ENCODE measurements at regions not wholly inside any gene's neighbourhood (a gene's known extent, or its start where the extent isn't known, plus 50 kb on each side); places are given as distances from the start of the nearest gene placed in this dataset.
A peak's percentile ranks its signal among the peaks of the same experiment; 100 is the strongest.

DNA sequence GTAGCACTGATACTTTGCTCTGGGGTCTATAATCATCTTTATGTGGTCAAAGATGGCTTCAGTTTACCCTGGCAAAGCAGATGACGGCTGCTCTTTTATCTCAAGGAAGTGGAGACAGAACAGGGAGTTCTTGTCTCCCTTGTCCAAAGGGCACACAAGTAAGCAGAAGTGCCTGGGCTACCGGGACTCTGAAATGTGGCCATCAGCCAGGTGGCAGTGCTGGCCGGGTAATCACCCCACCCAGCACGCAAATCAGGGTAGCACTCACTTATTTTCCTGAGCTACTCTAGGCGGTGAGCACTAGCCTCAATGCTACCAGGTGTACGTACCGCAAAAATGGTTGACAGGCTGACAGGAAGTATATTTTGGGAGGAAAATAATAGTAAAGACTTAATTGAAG is 119.7 kb upstream of the ETAA1 start:
- no peak for DNase-seq (ENCODE audit: low spot score)
- FAIRE-seq: no peak

DNA sequence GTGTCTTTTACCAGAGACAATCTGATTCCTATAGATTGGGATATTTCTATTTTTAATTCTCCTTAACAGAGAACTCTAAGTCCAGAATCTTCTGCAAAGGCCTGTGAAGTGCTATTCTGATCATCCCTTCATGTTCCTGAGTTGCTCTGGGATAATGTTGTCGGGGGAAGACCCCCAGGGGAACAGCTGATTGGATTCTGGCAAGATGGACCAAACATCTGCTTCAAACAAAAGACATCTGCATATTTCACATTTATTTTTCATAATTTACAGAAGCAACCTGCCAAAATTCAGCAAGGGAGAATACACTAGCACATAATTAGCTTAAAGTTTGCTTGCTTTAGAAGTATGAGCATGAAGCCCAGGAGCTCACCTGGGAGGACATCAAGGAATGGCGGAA is 116.0 kb upstream of the ETAA1 start:
- FAIRE-seq (no peak), DNase-seq (ENCODE audit: low spot score) (no peak)

- DNase-seq (ENCODE audit: low spot score) (no peak), FAIRE-seq (no peak)
These were observed 113.5 kb upstream of the ETAA1 start for GRCh38 chr2:67283641-67284040.

DNA sequence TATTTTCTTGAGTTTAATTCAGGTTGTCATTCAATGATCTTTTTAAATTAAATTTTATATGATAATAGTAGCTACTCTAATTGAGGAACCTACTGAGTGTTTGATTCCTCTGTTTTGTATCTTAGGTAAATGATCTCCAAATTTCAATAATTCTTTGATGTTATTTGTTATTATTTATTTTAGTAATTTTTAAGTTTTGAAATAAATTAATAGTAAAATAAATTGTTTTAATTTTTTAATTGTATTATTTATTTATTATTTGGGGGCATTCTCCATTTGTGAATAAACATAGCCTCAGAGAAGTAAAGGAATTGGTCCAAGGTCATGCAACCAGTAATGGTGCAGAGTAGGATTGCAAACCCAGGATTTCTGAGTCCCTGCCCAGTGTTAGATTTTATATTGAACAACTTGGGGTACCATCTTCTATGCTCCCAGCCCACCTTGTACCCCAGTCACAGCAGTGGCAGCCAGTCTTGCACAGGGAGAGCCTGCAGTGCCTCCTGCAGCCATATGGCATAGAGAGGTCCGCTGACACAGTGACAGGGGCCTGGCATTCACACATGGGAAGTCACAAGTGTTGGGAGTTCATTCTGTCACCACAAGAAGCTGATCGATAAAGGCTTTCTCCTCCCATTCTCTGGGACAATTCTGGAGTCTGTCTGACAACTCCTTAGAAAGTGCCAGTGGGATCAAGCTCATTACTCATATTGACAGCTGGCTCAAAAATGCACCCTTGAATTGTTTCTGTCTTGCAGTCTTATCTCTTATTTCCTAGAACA is 110.0 kb upstream of the ETAA1 start:
- DNase-seq (ENCODE audit: low spot score) (no peak), FAIRE-seq (peak; percentile 43)

DNA sequence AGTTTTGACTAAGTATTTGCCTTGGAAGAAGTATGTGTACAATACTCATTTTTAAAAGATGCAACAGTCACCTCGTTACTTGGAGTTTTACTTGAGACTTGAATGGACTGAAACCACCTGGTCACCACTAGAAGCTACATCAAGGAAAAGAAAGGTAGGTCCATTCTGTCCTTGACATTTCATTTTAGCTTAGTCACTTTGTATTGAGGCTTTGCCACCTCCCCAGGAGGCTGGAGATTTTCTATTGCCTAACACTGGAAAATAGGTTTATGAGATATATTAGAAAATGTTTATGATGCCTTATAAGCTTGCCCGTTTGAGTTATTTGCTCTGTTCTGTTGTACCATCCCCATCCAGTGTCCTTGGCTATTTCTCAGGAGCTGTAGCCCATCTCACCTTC is 107.9 kb upstream of the ETAA1 start:
- FAIRE-seq (no peak), DNase-seq (ENCODE audit: low spot score) (peak; percentile 37)

DNA sequence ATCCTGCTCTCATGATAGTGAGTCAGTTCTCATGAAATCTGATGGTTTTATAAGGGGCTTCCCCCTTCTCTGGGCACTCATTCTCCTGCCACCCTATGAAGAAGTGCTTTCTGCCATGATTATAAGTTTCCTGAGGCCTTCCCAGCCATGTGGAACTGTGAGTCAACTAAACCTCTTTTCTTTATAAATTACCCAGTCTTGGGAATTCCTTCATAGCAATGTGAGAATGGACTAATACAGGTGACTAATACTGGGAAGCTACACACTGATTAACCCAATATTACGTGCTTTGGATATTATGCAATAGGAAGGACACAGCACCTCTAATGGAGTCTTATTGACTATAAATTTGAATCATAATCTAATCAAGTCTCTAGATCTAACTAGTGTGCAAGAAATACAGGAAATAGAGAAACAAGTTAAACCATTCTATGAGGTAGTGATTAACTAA is 107.2 kb upstream of the ETAA1 start:
- DNase-seq (ENCODE audit: low spot score): peak; percentile 98
- FAIRE-seq: peak; percentile 99

GRCh38 chr2:67290451-67291290 is 106.5 kb upstream of the ETAA1 start:
- no peak for FAIRE-seq

GRCh38 chr2:67294218-67294617 is 102.9 kb upstream of the ETAA1 start:
- FAIRE-seq (no peak), DNase-seq (ENCODE audit: low spot score) (no peak)

More at GRCh38 chr2:67290451-67291290, 106.5 kb upstream of the ETAA1 start:
- DNase-seq (ENCODE audit: low spot score): peak; percentile 97

GRCh38 chr2:67295406-67295805 is 101.7 kb upstream of the ETAA1 start:
- no peak for FAIRE-seq
- no peak for DNase-seq (ENCODE audit: low spot score)

- DNase-seq (ENCODE audit: low spot score): peak; percentile 51
- no peak for FAIRE-seq
These were observed 101.3 kb upstream of the ETAA1 start for GRCh38 chr2:67295851-67296250.

DNA sequence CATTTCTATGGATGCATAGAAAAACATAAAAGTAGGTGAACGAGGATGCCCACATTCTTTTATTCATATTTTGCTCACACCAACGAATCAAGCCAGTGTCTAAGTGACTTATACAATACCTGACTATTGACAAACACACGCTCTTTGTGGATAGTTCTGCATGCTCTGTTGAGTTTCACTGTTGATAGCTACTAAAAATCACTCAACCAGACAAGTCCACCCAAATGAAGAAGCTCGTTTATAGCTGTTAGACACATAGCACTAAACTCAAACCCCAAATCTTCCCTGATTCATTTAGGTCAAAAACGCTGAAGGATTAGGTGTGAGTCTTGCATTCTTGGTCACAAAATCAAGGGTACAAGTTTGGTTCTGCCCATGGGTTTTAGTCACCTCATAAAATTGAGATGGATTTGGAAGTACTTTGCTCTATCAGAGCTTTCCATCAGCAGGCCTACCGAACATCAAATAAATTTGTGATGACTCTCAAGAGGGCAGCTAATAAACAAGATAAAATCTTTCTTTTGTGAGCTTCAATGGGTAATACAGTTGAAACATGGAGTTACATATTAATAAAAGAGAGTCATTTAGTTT is 92.7 kb upstream of the ETAA1 start:
- DNase-seq (ENCODE audit: low spot score) (peak; percentile 20), FAIRE-seq (peak; percentile 66)

- FAIRE-seq: no peak
- peak; percentile 12 for DNase-seq (ENCODE audit: low spot score)
These were observed 87.9 kb upstream of the ETAA1 start for GRCh38 chr2:67309281-67309680.

GRCh38 chr2:67311536-67311935 is 85.6 kb upstream of the ETAA1 start:
- DNase-seq (ENCODE audit: low spot score) (peak; percentile 44), FAIRE-seq (peak; percentile 90)

GRCh38 chr2:67312871-67313270 is 84.3 kb upstream of the ETAA1 start:
- no peak for FAIRE-seq

DNA sequence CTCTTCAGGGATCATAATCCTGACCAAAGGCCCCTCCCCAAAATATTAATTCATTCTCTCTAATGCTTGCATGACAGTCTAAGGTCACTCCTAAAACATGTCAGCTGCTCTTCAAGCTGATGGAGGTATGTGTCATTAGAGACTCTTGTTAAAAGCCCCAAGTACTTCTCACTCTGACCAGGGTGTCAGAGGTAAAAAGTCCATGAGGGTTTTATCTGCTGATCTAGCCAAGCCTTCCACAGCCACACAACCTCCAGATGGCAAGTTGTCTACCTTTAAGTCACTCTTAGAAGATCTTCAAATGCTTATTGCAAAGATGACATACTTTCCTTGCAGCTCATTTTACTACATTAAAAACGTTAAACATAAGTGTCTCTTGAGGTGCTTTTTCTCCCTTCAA is 83.6 kb upstream of the ETAA1 start:
- DNase-seq (ENCODE audit: low spot score) (no peak), FAIRE-seq (no peak)

More at GRCh38 chr2:67312871-67313270, 84.3 kb upstream of the ETAA1 start:
- no peak for DNase-seq (ENCODE audit: low spot score)

- no peak for FAIRE-seq
- DNase-seq (ENCODE audit: low spot score): no peak
These were observed 79.1 kb upstream of the ETAA1 start for GRCh38 chr2:67318031-67318430.

- FAIRE-seq (no peak), DNase-seq (ENCODE audit: low spot score) (no peak)
These were observed 78.6 kb upstream of the ETAA1 start for GRCh38 chr2:67318563-67318962.

DNA sequence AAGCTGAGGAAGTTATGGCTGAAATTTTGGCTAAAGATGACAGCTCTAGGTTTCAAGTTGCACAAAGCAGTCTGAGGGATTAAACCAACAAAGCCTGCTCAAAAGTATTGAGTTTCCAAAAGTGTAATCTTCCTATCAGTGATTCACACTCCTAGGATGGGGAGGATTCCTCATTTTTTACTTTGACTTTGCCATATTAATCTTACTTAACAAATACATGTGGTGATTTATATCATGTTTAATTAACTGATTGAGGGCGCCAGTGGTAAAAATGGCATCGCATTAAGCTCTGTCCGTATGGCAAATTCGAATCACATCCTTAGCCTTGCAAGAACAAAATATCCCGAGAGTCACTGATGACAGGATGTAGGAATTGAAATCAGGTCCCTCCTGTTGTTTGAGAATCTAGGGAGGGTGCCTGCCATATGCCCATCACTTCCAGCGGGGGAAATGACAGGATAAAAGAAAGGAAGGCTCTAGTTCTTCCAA is 78.1 kb upstream of the ETAA1 start:
- no peak for FAIRE-seq
- no peak for DNase-seq (ENCODE audit: low spot score)

DNA sequence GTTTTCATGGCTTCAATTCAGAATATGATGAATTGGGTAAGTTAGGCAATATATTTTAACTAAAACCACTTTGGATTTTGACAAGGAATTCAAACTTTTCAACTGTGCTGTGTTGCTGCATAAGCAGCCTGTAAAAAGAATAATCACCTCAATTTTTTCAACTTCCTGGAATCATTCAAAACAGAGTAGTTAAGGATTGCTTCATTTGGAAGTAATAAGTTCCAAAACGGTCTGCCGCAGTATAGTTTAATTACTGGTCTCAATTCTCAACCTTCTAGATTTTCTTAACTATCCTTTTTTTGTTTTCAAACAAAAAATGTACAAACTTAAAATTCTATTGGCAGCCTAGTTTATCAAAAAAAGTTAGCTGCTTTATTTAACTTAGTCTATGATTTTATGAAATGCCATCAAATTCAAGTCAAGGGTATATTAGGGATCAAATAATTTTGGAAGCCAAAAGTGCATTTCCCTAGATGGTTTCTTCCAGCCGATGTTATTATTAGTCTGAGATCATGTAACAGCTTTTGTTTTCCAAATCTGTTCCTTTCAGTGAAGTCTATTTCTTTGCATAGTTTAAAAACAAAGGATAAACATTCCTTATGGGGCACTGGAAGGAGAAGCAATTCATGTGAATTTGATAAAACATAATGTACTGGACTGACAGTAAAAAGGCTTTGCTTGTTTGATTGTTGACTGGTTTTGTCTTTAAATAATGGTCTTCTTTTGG is 76.1 kb upstream of the ETAA1 start:
- no peak for FAIRE-seq
- no peak for DNase-seq (ENCODE audit: low spot score)

DNA sequence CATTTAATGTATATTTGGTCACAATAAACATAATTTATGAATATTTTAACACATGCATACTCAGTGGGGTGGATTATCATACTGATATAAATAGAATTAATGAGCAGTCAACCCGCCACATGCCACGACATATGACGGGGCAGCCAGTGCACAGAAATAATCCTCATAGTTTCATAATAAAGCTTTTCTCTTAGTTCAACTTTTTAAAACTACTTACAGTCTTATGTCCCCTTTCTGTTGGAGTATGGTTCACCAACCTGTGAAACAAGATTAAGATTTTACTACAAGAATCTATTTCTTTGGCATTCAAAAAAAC is 75.6 kb upstream of the ETAA1 start:
- DNase-seq (ENCODE audit: low spot score): no peak
- FAIRE-seq: no peak

GRCh38 chr2:67322353-67323001 is 74.7 kb upstream of the ETAA1 start:
- FAIRE-seq (peak; percentile 61), DNase-seq (ENCODE audit: low spot score) (peak; percentile 70)

Data from RCC 7860 (cell line).